HCT116 (cell line): ENCODE measurements at regions not wholly inside any gene's neighbourhood (a gene's known extent, or its start where the extent isn't known, plus 50 kb on each side); places are given as distances from the start of the nearest gene placed in this dataset.

Source experiments
- ATAC-seq: fragments of 200-7000 bp; cut with Tn5 transposase; 2 replicates; pipeline ENCODE4 v1.9.1; 2020; ENCODE audit warnings: mild to moderate bottlenecking, moderate library complexity
- BruUV-seq: library from RNA; stranded (reverse); fragments of 400-500 nt; replicated peaks from 2 replicates; lab custom pipeline; 2021; lab: Mats Ljungman, UMichigan
- CTCF ChIA-PET: fragments of 300-600 bp; sonication (Branson Sonifier 250); formaldehyde crosslinking; loops from one replicate; lab custom pipeline; 2021; ENCODE audit warnings: antibody characterized with exemption; lab: Charles Lee
- POLR2A ChIA-PET: fragments of 300-600, 350-600 bp; sonication (Branson Sonifier 250); formaldehyde crosslinking; loops from one replicate; lab custom pipeline; 2021; ENCODE audit warnings: antibody characterized with exemption; lab: Charles Lee
- RAD21 ChIA-PET, 2 experiments: fragments of 300-600 bp; sonication (Branson Sonifier 250); formaldehyde crosslinking; loops; one replicate each; lab custom pipeline; 2023; ENCODE audit warnings: low total read pairs in 2 of 2; ENCODE audit not compliant: uncharacterized antibody in 2 of 2, unreplicated experiment in 2 of 2, low non-redundant PET in 1 of 2; lab: Charles Lee
- DNase-seq: peaks from one replicate; pipeline ENCODE4 v3.0.0-alpha.2; 2010; ENCODE audit warnings: low read depth, low spot score
- H2AFZ ChIP-seq: fragments of 200-600 bp; shearing (Covaris generic), sonication (generic); 2 replicates; pipeline ENCODE4 v1.6.1; 2017; ENCODE audit warnings: low read depth, mixed run types, mixed read lengths, antibody characterized with exemption, low read length; ENCODE audit not compliant: poor library complexity, severe bottlenecking
- H3K27ac ChIP-seq: 2 replicates; pipeline ENCODE4 v1.5.1; 2012; ENCODE audit warnings: low read depth, low read length
- H3K27me3 ChIP-seq: fragments of 200-600 bp; sonication (generic); 2 replicates; pipeline ENCODE4 v1.6.1; 2016; ENCODE audit warnings: mixed run types, low read length, mixed read lengths; ENCODE audit not compliant: insufficient read depth
- H3K36me3 ChIP-seq, 2 experiments: fragments of 200-500 bp in 1 of 2; fragments of 200-600 bp in 1 of 2; sonication (Bioruptor generic) in 1 of 2; sonication (generic) in 1 of 2; 2 replicates each; pipeline versions ENCODE4 v1.5.1 to v1.6.1; 2014 to 2016; ENCODE audit warnings: low read length in 2 of 2, inconsistent platforms in 1 of 2, mixed read lengths in 1 of 2, mixed run types in 1 of 2; ENCODE audit not compliant: insufficient read depth in 2 of 2, control insufficient read depth in 1 of 2
- H3K4me1 ChIP-seq, 2 experiments: fragments of 200-600 bp in 1 of 2; sonication (generic) in 1 of 2; 2 replicates each; pipeline versions ENCODE4 v1.5.1 to v1.6.1; 2012 to 2017; ENCODE audit warnings: low read length in 2 of 2, inconsistent platforms in 1 of 2, mild to moderate bottlenecking in 1 of 2, mixed read lengths in 1 of 2, mixed run types in 1 of 2, moderate library complexity in 1 of 2; ENCODE audit not compliant: insufficient read depth in 2 of 2, control insufficient read depth in 1 of 2
- H3K4me2 ChIP-seq: fragments of 200-600 bp; sonication (generic); 2 replicates; pipeline ENCODE4 v1.6.1; 2017; ENCODE audit warnings: mixed run types, low read length, mixed read lengths
- H3K4me3 ChIP-seq, 2 experiments: fragments of 200-600 bp in 1 of 2; sonication (generic) in 1 of 2; replicated peaks in 1 of 2; 2 replicates each; pipeline ENCODE4 v1.5.1; 2011 to 2016; ENCODE audit warnings: low read length in 2 of 2, control low read depth in 1 of 2, low read depth in 1 of 2, mild to moderate bottlenecking in 1 of 2, mixed read lengths in 1 of 2, mixed run types in 1 of 2
- H3K79me2 ChIP-seq: fragments of 200-600 bp; sonication (generic); 2 replicates; pipeline ENCODE4 v1.6.1; 2017; ENCODE audit warnings: mild to moderate bottlenecking, mixed run types, low read length, moderate library complexity, mixed read lengths; ENCODE audit not compliant: insufficient read depth
- H3K9ac ChIP-seq: fragments of 200-600 bp; sonication (generic); 2 replicates; pipeline ENCODE4 v1.6.1; 2016; ENCODE audit warnings: low read length, mixed read lengths
- H3K9me2 ChIP-seq: fragments of 200-600 bp; sonication (generic), shearing (Covaris generic); 2 replicates; pipeline ENCODE4 v1.6.1; 2017; ENCODE audit warnings: mixed run types, mild to moderate bottlenecking, moderate library complexity; ENCODE audit not compliant: insufficient read depth
- H3K9me3 ChIP-seq, 2 experiments: fragments of 200-500 bp in 1 of 2; fragments of 200-600 bp in 1 of 2; sonication (Bioruptor generic) in 1 of 2; sonication (generic) in 1 of 2; 2 replicates each; pipeline ENCODE4 v1.6.1; 2014 to 2017; ENCODE audit warnings: low read length in 2 of 2, mixed read lengths in 2 of 2, inconsistent platforms in 1 of 2, low read depth in 1 of 2, mild to moderate bottlenecking in 1 of 2, mixed run types in 1 of 2, moderate library complexity in 1 of 2; ENCODE audit not compliant: control insufficient read depth in 1 of 2, insufficient read depth in 1 of 2
- H4K20me1 ChIP-seq: fragments of 200-600 bp; sonication (generic), shearing (Covaris generic); 2 replicates; pipeline ENCODE4 v1.6.1; 2017; ENCODE audit warnings: mixed run types, mild to moderate bottlenecking, moderate library complexity; ENCODE audit not compliant: insufficient read depth
- CBX3 ChIP-seq: IDR thresholded peaks from 2 replicates; pipeline ENCODE4 v1.6.1; 2012; ENCODE audit warnings: low read depth
- CEBPB ChIP-seq: IDR thresholded peaks from 2 replicates; pipeline ENCODE4 v1.6.1; 2012; ENCODE audit warnings: low read depth
- EGR1 ChIP-seq: IDR thresholded peaks from 2 replicates; pipeline ENCODE4 v1.6.1; 2012; ENCODE audit warnings: low read depth
- ELF1 ChIP-seq: IDR thresholded peaks from 2 replicates; pipeline ENCODE4 v1.6.1; 2012; ENCODE audit warnings: low read depth, borderline replicate concordance
- EZH2 ChIP-seq: fragments of 200-600 bp; sonication (generic); IDR thresholded peaks from 2 replicates; pipeline ENCODE4 v1.6.1; 2017; ENCODE audit warnings: antibody characterized with exemption, mixed run types
- EZH2phosphoT487 ChIP-seq: fragments of 200-600 bp; IDR thresholded peaks from 2 replicates; pipeline ENCODE4 v1.6.1; 2018; ENCODE audit warnings: antibody characterized with exemption, borderline replicate concordance
- FOSL1 ChIP-seq: IDR thresholded peaks from 2 replicates; pipeline ENCODE4 v1.6.1; 2012; ENCODE audit warnings: low read depth
- POLR2A ChIP-seq: IDR thresholded peaks from 2 replicates; pipeline ENCODE4 v1.7.0; 2011; ENCODE audit warnings: borderline replicate concordance; ENCODE audit not compliant: insufficient read depth, insufficient read length; ENCODE audit errors: extremely low read depth
- POLR2AphosphoS5 ChIP-seq: IDR thresholded peaks from 2 replicates; pipeline ENCODE4 v1.6.1; 2011; ENCODE audit warnings: mild to moderate bottlenecking, low read depth, low read length, moderate library complexity
- RAD21 ChIP-seq: IDR thresholded peaks from 2 replicates; pipeline ENCODE4 v1.6.1; 2012; ENCODE audit warnings: low read depth, mild to moderate bottlenecking
- SIN3A ChIP-seq: IDR thresholded peaks from 2 replicates; pipeline ENCODE4 v1.6.1; 2012; ENCODE audit warnings: low read depth
- SRF ChIP-seq: IDR thresholded peaks from 2 replicates; pipeline ENCODE4 v1.6.1; 2012; ENCODE audit warnings: low read depth
- YY1 ChIP-seq: IDR thresholded peaks from 2 replicates; pipeline ENCODE4 v1.6.1; 2011; ENCODE audit warnings: low read length, low read depth, moderate library complexity, mild to moderate bottlenecking; ENCODE audit not compliant: insufficient replicate concordance; ENCODE audit errors: extremely low read depth
- ZFX ChIP-seq: fragments of 450-650 bp; IDR thresholded peaks from 2 replicates; pipeline ENCODE4 v1.6.1; 2017
- ZNF274 ChIP-seq: fragments of 200-500 bp; sonication (Bioruptor generic); IDR thresholded peaks from 2 replicates; pipeline ENCODE4 v1.6.1; 2014; ENCODE audit warnings: mild to moderate bottlenecking, low read depth, low read length, inconsistent platforms
- intact Hi-C: fragments of 100-400 bp; cut with micrococcal nuclease; formaldehyde crosslinking; loops from 2 replicates; pipeline ENCODE4 v1.10.0; 2022
- TF ChIP-seq, protein P1 (sequence below), 3 experiments: fragments of 200-600 bp in 1 of 3; sonication (generic) in 1 of 3; IDR thresholded peaks in 2 of 3; conservative IDR thresholded peaks in 1 of 3; 2 replicates each; pipeline ENCODE4 v1.5.1; 2012 to 2017; ENCODE audit warnings: low read depth in 2 of 3, low read length in 2 of 3, antibody characterized with exemption in 1 of 3, borderline replicate concordance in 1 of 3, control low read depth in 1 of 3, mild to moderate bottlenecking in 1 of 3, mixed read lengths in 1 of 3, mixed run types in 1 of 3, moderate library complexity in 1 of 3; ENCODE audit not compliant: insufficient read depth in 1 of 3
- TF ChIP-seq, protein P2 (sequence below): IDR thresholded peaks from 2 replicates; pipeline ENCODE4 v1.6.1; 2012; ENCODE audit warnings: low read depth
- TF ChIP-seq, protein P3 (sequence below): IDR thresholded peaks from 2 replicates; pipeline ENCODE4 v1.6.1; 2012

GRCh38 chr3:177681852-177682251 is 484.6 kb upstream of the TBL1XR1 start:
- ATAC-seq (no peak), DNase-seq (no peak)
- intact Hi-C loops = no loop called here
- Histone ChIP-seq H3K27me3 (no peaks in the 10 kb centered on the region), H3K27ac (no peak overlapping the region), H2AFZ (no peak overlapping the region), H3K4me3 (no peak overlapping the region), H3K9me2 (no peaks in the 10 kb centered on the region), H3K9ac (no peak overlapping the region), H4K20me1 (no peaks in the 10 kb centered on the region), H3K4me2 (no peak overlapping the region), H3K4me1 (no peaks in the 10 kb centered on the region), H3K36me3 (no peaks in the 10 kb centered on the region), H3K79me2 (no peaks in the 10 kb centered on the region), H3K9me3 (no peaks in the 10 kb centered on the region)
- BruUV-seq = no TSS peak
- TF ChIP-seq ZFX = no peak
- TF ChIP-seq RAD21 = no peak
- no peak for TF ChIP-seq POLR2AphosphoS5
- no peak for TF ChIP-seq SRF
- TF ChIP-seq SIN3A = no peak
- no peak for TF ChIP-seq EZH2phosphoT487
- TF ChIP-seq POLR2A = no peak
- TF ChIP-seq, protein P1, sequence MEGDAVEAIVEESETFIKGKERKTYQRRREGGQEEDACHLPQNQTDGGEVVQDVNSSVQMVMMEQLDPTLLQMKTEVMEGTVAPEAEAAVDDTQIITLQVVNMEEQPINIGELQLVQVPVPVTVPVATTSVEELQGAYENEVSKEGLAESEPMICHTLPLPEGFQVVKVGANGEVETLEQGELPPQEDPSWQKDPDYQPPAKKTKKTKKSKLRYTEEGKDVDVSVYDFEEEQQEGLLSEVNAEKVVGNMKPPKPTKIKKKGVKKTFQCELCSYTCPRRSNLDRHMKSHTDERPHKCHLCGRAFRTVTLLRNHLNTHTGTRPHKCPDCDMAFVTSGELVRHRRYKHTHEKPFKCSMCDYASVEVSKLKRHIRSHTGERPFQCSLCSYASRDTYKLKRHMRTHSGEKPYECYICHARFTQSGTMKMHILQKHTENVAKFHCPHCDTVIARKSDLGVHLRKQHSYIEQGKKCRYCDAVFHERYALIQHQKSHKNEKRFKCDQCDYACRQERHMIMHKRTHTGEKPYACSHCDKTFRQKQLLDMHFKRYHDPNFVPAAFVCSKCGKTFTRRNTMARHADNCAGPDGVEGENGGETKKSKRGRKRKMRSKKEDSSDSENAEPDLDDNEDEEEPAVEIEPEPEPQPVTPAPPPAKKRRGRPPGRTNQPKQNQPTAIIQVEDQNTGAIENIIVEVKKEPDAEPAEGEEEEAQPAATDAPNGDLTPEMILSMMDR (IDR thresholded peaks at IDR 0.05 in 2 of 3, conservative IDR thresholded peaks at IDR 0.05 in 1 of 3; ENCODE audit: borderline replicate concordance in 1 of 3, insufficient read depth in 1 of 3, low read depth in 2 of 3, low read length in 2 of 3) = no peak
- no peak for TF ChIP-seq ZNF274
- RAD21 ChIA-PET = no interaction called here
- CTCF ChIA-PET = no interaction called here
- POLR2A ChIA-PET = no interaction called here

- Histone ChIP-seq H3K9me2 (no peaks in the 10 kb centered on the region), H3K27ac (no peak overlapping the region), H3K79me2 (no peaks in the 10 kb centered on the region), H3K9ac (no peak overlapping the region), H3K27me3 (no peaks in the 10 kb centered on the region), H3K36me3 (no peaks in the 10 kb centered on the region), H2AFZ (no peak overlapping the region), H3K4me1 (no peaks in the 10 kb centered on the region), H3K9me3 (no peaks in the 10 kb centered on the region), H4K20me1 (no peaks in the 10 kb centered on the region), H3K4me2 (no peak overlapping the region), H3K4me3 (no peak overlapping the region)
- ChIA-PET CTCF (no interaction called here), RAD21 (no interaction called here), POLR2A (no interaction called here)
- DNase-seq (no peak), ATAC-seq (no peak)
- no TSS peak for BruUV-seq
- intact Hi-C loops = no loop called here
- TF ChIP-seq, protein P2, sequence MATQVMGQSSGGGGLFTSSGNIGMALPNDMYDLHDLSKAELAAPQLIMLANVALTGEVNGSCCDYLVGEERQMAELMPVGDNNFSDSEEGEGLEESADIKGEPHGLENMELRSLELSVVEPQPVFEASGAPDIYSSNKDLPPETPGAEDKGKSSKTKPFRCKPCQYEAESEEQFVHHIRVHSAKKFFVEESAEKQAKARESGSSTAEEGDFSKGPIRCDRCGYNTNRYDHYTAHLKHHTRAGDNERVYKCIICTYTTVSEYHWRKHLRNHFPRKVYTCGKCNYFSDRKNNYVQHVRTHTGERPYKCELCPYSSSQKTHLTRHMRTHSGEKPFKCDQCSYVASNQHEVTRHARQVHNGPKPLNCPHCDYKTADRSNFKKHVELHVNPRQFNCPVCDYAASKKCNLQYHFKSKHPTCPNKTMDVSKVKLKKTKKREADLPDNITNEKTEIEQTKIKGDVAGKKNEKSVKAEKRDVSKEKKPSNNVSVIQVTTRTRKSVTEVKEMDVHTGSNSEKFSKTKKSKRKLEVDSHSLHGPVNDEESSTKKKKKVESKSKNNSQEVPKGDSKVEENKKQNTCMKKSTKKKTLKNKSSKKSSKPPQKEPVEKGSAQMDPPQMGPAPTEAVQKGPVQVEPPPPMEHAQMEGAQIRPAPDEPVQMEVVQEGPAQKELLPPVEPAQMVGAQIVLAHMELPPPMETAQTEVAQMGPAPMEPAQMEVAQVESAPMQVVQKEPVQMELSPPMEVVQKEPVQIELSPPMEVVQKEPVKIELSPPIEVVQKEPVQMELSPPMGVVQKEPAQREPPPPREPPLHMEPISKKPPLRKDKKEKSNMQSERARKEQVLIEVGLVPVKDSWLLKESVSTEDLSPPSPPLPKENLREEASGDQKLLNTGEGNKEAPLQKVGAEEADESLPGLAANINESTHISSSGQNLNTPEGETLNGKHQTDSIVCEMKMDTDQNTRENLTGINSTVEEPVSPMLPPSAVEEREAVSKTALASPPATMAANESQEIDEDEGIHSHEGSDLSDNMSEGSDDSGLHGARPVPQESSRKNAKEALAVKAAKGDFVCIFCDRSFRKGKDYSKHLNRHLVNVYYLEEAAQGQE = no peak
- TF ChIP-seq, protein P3, sequence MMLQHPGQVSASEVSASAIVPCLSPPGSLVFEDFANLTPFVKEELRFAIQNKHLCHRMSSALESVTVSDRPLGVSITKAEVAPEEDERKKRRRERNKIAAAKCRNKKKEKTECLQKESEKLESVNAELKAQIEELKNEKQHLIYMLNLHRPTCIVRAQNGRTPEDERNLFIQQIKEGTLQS = no peak
- TF ChIP-seq FOSL1 (no peak), RAD21 (no peak), EZH2 (no peak), EGR1 (no peak), POLR2AphosphoS5 (no peak), POLR2A (no peak), YY1 (no peak), ELF1 (no peak), ZNF274 (no peak), CBX3 (no peak), CEBPB (no peak)
Measured at GRCh38 chr3:177683586-177683985, 486.3 kb upstream of the TBL1XR1 start.
